HL-60/S4 treated with phorbol 12-myristate 13-acetate at 8.2 ng/mL for 4 days and 3 days (cell line): ENCODE measurements at regions not wholly inside any gene's neighbourhood (a gene's known extent, or its start where the extent isn't known, plus 50 kb on each side); places are given as distances from the start of the nearest gene placed in this dataset.

Source experiments
- in situ Hi-C: fragments of 300-500 bp; cut with MboI; formaldehyde crosslinking; loops from 2 replicates; pipeline ENCODE4 v1.15.0; 2022; ENCODE audit warnings: low sequenced_read_pairs

- in situ Hi-C loops: no loop called here
Measured at GRCh38 chr1:219439376-219439775, 173.5 kb downstream of the ZC3H11B start.

GRCh38 chr1:219438386-219438785, 174.5 kb downstream of the ZC3H11B start:
- in situ Hi-C loops: no loop called here

GRCh38 chr1:219434923-219435297, 178.0 kb downstream of the ZC3H11B start:
- in situ Hi-C loops: no loop called here

GRCh38 chr1:219434285-219434922, 178.5 kb downstream of the ZC3H11B start:
- in situ Hi-C loops: no loop called here

GRCh38 chr1:219433496-219434131, 179.3 kb downstream of the ZC3H11B start:
- in situ Hi-C loops: no loop called here

GRCh38 chr1:219433001-219433400, 179.9 kb downstream of the ZC3H11B start:
- in situ Hi-C loops: no loop called here

GRCh38 chr1:219432191-219432606, 180.7 kb downstream of the ZC3H11B start:
- in situ Hi-C loops: no loop called here

GRCh38 chr1:219430419-219430818, 182.5 kb downstream of the ZC3H11B start:
- in situ Hi-C loops: no loop called here

- in situ Hi-C loops: no loop called here
Measured at GRCh38 chr1:219428651-219429050, 184.3 kb downstream of the ZC3H11B start.

GRCh38 chr1:219427989-219428388, 184.9 kb downstream of the ZC3H11B start:
- in situ Hi-C loops: no loop called here

GRCh38 chr1:219427403-219427802, 185.5 kb downstream of the ZC3H11B start:
- in situ Hi-C loops: no loop called here

- in situ Hi-C loops: no loop called here
Measured at GRCh38 chr1:219422811-219423598, 189.9 kb downstream of the ZC3H11B start.

GRCh38 chr1:219420913-219421312, 192.0 kb downstream of the ZC3H11B start:
- in situ Hi-C loops: no loop called here

- in situ Hi-C loops: no loop called here
Measured at GRCh38 chr1:219419860-219420259, 193.0 kb downstream of the ZC3H11B start.

- in situ Hi-C loops: no loop called here
Measured at GRCh38 chr1:219419065-219419464, 193.8 kb downstream of the ZC3H11B start.

- in situ Hi-C loops: no loop called here
Measured at GRCh38 chr1:219417610-219418009, 195.3 kb downstream of the ZC3H11B start.

GRCh38 chr1:219416598-219417238, 196.2 kb downstream of the ZC3H11B start:
- in situ Hi-C loops: no loop called here

- in situ Hi-C loops: no loop called here
Measured at GRCh38 chr1:219415915-219416314, 197.0 kb downstream of the ZC3H11B start.

- in situ Hi-C loops: no loop called here
Measured at GRCh38 chr1:219415433-219415832, 197.5 kb downstream of the ZC3H11B start.

- in situ Hi-C loops: no loop called here
Measured at GRCh38 chr1:219414250-219414649, 198.7 kb downstream of the ZC3H11B start.

- in situ Hi-C loops: no loop called here
Measured at GRCh38 chr1:219413536-219413935, 199.4 kb downstream of the ZC3H11B start.
